Naive thymus-derived CD4-positive, alpha-beta T cell (primary cell): ENCODE measurements at regions not wholly inside any gene's neighbourhood (a gene's known extent, or its start where the extent isn't known, plus 50 kb on each side); places are given as distances from the start of the nearest gene placed in this dataset.
A peak's percentile ranks its signal among the peaks of the same experiment; 100 is the strongest.
"Not testable (repeated sequence)": the region's sequence is repeated elsewhere in the genome, so short reads cannot be mapped to it uniquely, and the experiment has no call there.

Experiments used
- ATAC-seq: fragments of 150-1000 bp; cut with Tn5 transposase; 2 replicates; pipeline ENCODE4 v1.10.0; 2021; ENCODE audit warnings: mild to moderate bottlenecking, moderate library complexity
- CTCF ChIA-PET: fragments of 350-600 bp; sonication (Branson Sonifier 250); formaldehyde crosslinking; loops from one replicate; lab custom pipeline; 2021; ENCODE audit warnings: antibody characterized with exemption; lab: Charles Lee
- POLR2A ChIA-PET: fragments of 350-600 bp; sonication (Branson Sonifier 250); formaldehyde crosslinking; loops from one replicate; lab custom pipeline; 2021; ENCODE audit warnings: antibody characterized with exemption, inconsistent platforms; lab: Charles Lee
- DNase-seq, 9 donors: peaks; one replicate each; pipeline versions ENCODE4 v3.0.0 to v3.0.0-alpha.2; 2020 to 2022; ENCODE audit warnings: mixed read lengths in 1 of 9
- H3K27ac ChIP-seq: one replicate; pipeline ENCODE4 v1.7.0; 2013; ENCODE audit warnings: mild to moderate bottlenecking, low read depth, low read length, moderate library complexity
- H3K27me3 ChIP-seq, 2 donors: one replicate each; pipeline ENCODE4 v1.7.0; 2013; ENCODE audit warnings: low read length in 2 of 2, mild to moderate bottlenecking in 2 of 2, moderate library complexity in 2 of 2; ENCODE audit not compliant: control insufficient read depth in 2 of 2, insufficient read depth in 2 of 2
- H3K36me3 ChIP-seq, 3 experiments: 1 replicate in 2 of 3; 2 replicates in 1 of 3; pipeline ENCODE4 v1.7.0; 2013; ENCODE audit warnings: low read length in 3 of 3, mild to moderate bottlenecking in 3 of 3, moderate library complexity in 1 of 3; ENCODE audit not compliant: insufficient read depth in 3 of 3, control insufficient read depth in 2 of 3
- H3K4me1 ChIP-seq, 2 donors: one replicate each; pipeline ENCODE4 v1.7.0; 2013; ENCODE audit warnings: low read length in 2 of 2, mild to moderate bottlenecking in 2 of 2, moderate library complexity in 1 of 2; ENCODE audit not compliant: control insufficient read depth in 2 of 2, insufficient read depth in 2 of 2
- H3K4me3 ChIP-seq: 2 replicates; pipeline ENCODE4 v1.7.0; 2013; ENCODE audit warnings: mild to moderate bottlenecking, low read length
- H3K9me3 ChIP-seq, 3 experiments: 1 replicate in 2 of 3; 2 replicates in 1 of 3; pipeline ENCODE4 v1.7.0; 2013; ENCODE audit warnings: low read length in 3 of 3; ENCODE audit not compliant: control insufficient read depth in 2 of 3
- H3K27ac Mint-ChIP-seq, 9 donors: one replicate each; pipeline ENCODE4 v1.8.0; 2020 to 2022; ENCODE audit warnings: mixed read lengths in 9 of 9, mild to moderate bottlenecking in 8 of 9, moderate library complexity in 5 of 9, inconsistent platforms in 2 of 9
- H3K27me3 Mint-ChIP-seq, 5 donors: one replicate each; pipeline ENCODE4 v1.8.0; 2021 to 2022; ENCODE audit warnings: mixed read lengths in 5 of 5, mild to moderate bottlenecking in 1 of 5
- H3K36me3 Mint-ChIP-seq, 5 donors: one replicate each; pipeline ENCODE4 v1.8.0; 2020 to 2022; ENCODE audit warnings: mixed read lengths in 5 of 5, mild to moderate bottlenecking in 3 of 5, inconsistent platforms in 1 of 5
- H3K4me1 Mint-ChIP-seq, 7 donors: one replicate each; pipeline ENCODE4 v1.8.0; 2020 to 2022; ENCODE audit warnings: mixed read lengths in 7 of 7, mild to moderate bottlenecking in 3 of 7, inconsistent platforms in 1 of 7
- H3K4me3 Mint-ChIP-seq, 10 donors: one replicate each; pipeline ENCODE4 v1.8.0; 2020 to 2022; ENCODE audit warnings: mild to moderate bottlenecking in 10 of 10, mixed read lengths in 10 of 10, moderate library complexity in 6 of 10, inconsistent platforms in 2 of 10
- H3K9me3 Mint-ChIP-seq, 11 donors: one replicate each; pipeline ENCODE4 v1.8.0; 2020 to 2022; ENCODE audit warnings: mixed read lengths in 11 of 11, mild to moderate bottlenecking in 4 of 11, inconsistent platforms in 1 of 11, moderate library complexity in 1 of 11
- intact Hi-C, 2 donors: fragments of 100-400 bp; cut with micrococcal nuclease; formaldehyde crosslinking; loops; one replicate each; pipeline ENCODE4 v1.15.1; 2023

DNA sequence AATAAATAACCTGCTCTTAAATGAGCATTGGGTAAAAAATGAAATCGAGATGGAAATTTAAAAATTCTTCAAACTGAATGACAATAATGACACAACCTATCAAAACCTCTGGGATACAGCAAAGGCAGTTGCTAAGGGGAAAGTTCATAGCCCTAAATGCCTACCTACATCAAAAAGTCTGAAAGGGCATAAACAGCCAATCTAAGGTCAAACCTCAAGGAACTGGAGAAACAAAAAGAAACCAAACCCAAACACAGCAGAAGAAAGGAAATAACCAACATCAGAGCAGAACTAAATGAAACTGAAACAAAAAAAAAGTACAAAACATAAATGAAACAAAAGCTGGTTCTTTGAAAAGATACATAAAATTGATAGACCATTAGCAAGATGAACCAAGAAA, 119.7 kb downstream of the RSL24D1 start:
- H3K4me3 Mint-ChIP-seq, result peak overlapping the region in 8 of 10 donors; percentile 26 to 73 (median 58)
- H3K9me3 ChIP-seq, H3K27ac ChIP-seq, H3K4me3 ChIP-seq, ATAC-seq, H3K27me3 ChIP-seq, H3K36me3 ChIP-seq, POLR2A ChIA-PET, H3K27me3 Mint-ChIP-seq, CTCF ChIA-PET: not testable (repeated sequence)
- H3K4me1 Mint-ChIP-seq, result peaks cover 3 to 31% (median 21%) of the 10 kb centered on the region in 7 donors
- peak overlapping the region in 8 of 9 donors; percentile 23 to 85 (median 66) for H3K27ac Mint-ChIP-seq
- intact Hi-C loops, result loop anchor here in 1 of 2 donors (1.0 kb wide), 1 partner anchor 119 kb away; the partner anchor contains the start of gene RSL24D1
- DNase-seq, result peak in 6 of 9 donors; percentile 4 to 50 (median 22)
- peaks cover 0 to 13% of the 10 kb centered on the region in 2 donors for H3K4me1 ChIP-seq
- peaks cover 6 to 25% (median 15%) of the 10 kb centered on the region in 11 donors for H3K9me3 Mint-ChIP-seq
- H3K36me3 Mint-ChIP-seq, result peaks cover 0 to 21% (median 7%) of the 10 kb centered on the region in 5 donors

DNA sequence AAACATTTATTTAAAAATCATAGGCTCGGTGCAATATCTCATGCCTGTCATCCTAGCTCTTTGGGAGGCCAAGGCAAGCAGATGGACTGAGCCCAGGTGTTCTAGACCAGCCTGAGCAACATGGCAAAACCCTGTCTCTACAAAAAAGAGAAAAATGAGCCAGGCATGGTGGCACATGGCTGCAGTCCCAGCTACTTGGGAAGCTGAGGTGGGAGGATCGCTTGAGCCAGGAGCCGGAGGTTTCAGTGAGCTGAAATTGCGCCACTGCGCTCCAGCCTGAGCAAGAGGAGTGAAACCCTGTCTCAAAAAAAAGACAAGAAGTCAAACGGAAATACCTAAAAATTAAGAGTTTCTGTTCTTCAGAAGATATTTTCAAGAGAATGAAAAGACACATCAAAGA, 122.3 kb downstream of the RSL24D1 start:
- Histone ChIP-seq H3K4me1 (peaks cover 0 to 13% of the 10 kb centered on the region in 2 donors), H3K27me3 (no peaks in the 10 kb centered on the region), H3K27ac (no peak overlapping the region), H3K36me3 (no peaks in the 10 kb centered on the region), H3K9me3 (no peaks in the 10 kb centered on the region), H3K4me3 (no peak overlapping the region)
- no peak overlapping the region for H3K4me3 Mint-ChIP-seq
- ChIA-PET CTCF (interaction anchor here (0.6 kb wide), 1 partner anchor 49 kb away, joined by 3 read pairs; no protein-coding TSS in a partner anchor), POLR2A (interaction anchor here (0.7 kb wide), 1 partner anchor 385 kb away, joined by 4 read pairs; no protein-coding TSS in a partner anchor)
- H3K27ac Mint-ChIP-seq, result no peak overlapping the region
- peaks cover 6 to 25% (median 15%) of the 10 kb centered on the region in 11 donors for H3K9me3 Mint-ChIP-seq
- intact Hi-C loops, result no loop called here
- H3K4me1 Mint-ChIP-seq, result peaks cover 3 to 31% (median 21%) of the 10 kb centered on the region in 7 donors
- peaks cover 0 to 21% (median 7%) of the 10 kb centered on the region in 5 donors for H3K36me3 Mint-ChIP-seq
- ATAC-seq (no peak), DNase-seq (no peak)
- peaks cover 0 to 3% (median 0%) of the 10 kb centered on the region in 5 donors for H3K27me3 Mint-ChIP-seq

GRCh38 chr15:55063970-55064369, 132.8 kb downstream of the RSL24D1 start:
- H3K4me3 ChIP-seq, H3K27ac Mint-ChIP-seq, CTCF ChIA-PET, H3K27ac ChIP-seq, DNase-seq, H3K27me3 ChIP-seq, ATAC-seq, H3K4me1 Mint-ChIP-seq, POLR2A ChIA-PET, intact Hi-C loops, H3K4me3 Mint-ChIP-seq, H3K4me1 ChIP-seq, H3K9me3 ChIP-seq, H3K36me3 ChIP-seq: not testable (repeated sequence)
- Mint-ChIP-seq H3K9me3 (peaks cover 0 to 22% (median 15%) of the 10 kb centered on the region in 11 donors), H3K27me3 (peaks cover 0 to 18% (median 9%) of the 10 kb centered on the region in 5 donors), H3K36me3 (peaks cover 0 to 11% (median 0%) of the 10 kb centered on the region in 5 donors)

- H3K27ac ChIP-seq, result no peak overlapping the region
- H3K4me3 ChIP-seq, result no peak overlapping the region
- ATAC-seq (no peak), DNase-seq (no peak)
- H3K4me3 Mint-ChIP-seq, result no peak overlapping the region
- no peaks in the 10 kb centered on the region for H3K9me3 ChIP-seq
- H3K36me3 ChIP-seq, result no peaks in the 10 kb centered on the region
- H3K36me3 Mint-ChIP-seq, result peaks cover 0 to 11% (median 0%) of the 10 kb centered on the region in 5 donors
- intact Hi-C loops, result no loop called here
- H3K9me3 Mint-ChIP-seq, result peaks cover 0 to 22% (median 15%) of the 10 kb centered on the region in 11 donors
- no peaks in the 10 kb centered on the region for H3K4me1 Mint-ChIP-seq
- POLR2A ChIA-PET, result no interaction called here
- CTCF ChIA-PET, result no interaction called here
- no peaks in the 10 kb centered on the region for H3K27me3 ChIP-seq
- no peaks in the 10 kb centered on the region for H3K4me1 ChIP-seq
- peaks cover 0 to 37% (median 19%) of the 10 kb centered on the region in 5 donors for H3K27me3 Mint-ChIP-seq
- no peak overlapping the region for H3K27ac Mint-ChIP-seq
Measured at GRCh38 chr15:55060836-55061235, 135.9 kb downstream of the RSL24D1 start.

GRCh38 chr15:55056500-55056899, 140.2 kb downstream of the RSL24D1 start:
- Mint-ChIP-seq H3K9me3 (peaks cover 0 to 5% (median 0%) of the 10 kb centered on the region in 11 donors), H3K36me3 (no peaks in the 10 kb centered on the region), H3K4me3 (no peak overlapping the region), H3K4me1 (no peaks in the 10 kb centered on the region), H3K27ac (no peak overlapping the region), H3K27me3 (peaks cover 3 to 30% (median 13%) of the 10 kb centered on the region in 5 donors)
- DNase-seq, result no peak
- H3K4me1 ChIP-seq, result no peaks in the 10 kb centered on the region
- intact Hi-C loops, result no loop called here
- H3K36me3 ChIP-seq, result no peaks in the 10 kb centered on the region
- ChIA-PET CTCF (no interaction called here), POLR2A (no interaction called here)
- no peaks in the 10 kb centered on the region for H3K9me3 ChIP-seq
- H3K27ac ChIP-seq, result no peak overlapping the region
- ATAC-seq, result no peak
- H3K27me3 ChIP-seq, result no peaks in the 10 kb centered on the region
- no peak overlapping the region for H3K4me3 ChIP-seq

- no peaks in the 10 kb centered on the region for H3K9me3 ChIP-seq
- H3K4me3 Mint-ChIP-seq, result no peak overlapping the region
- no peaks in the 10 kb centered on the region for H3K36me3 Mint-ChIP-seq
- ATAC-seq (no peak), DNase-seq (no peak)
- H3K4me1 Mint-ChIP-seq, result no peaks in the 10 kb centered on the region
- H3K4me3 ChIP-seq, result no peak overlapping the region
- CTCF ChIA-PET, result no interaction called here
- H3K27ac ChIP-seq, result no peak overlapping the region
- H3K36me3 ChIP-seq, result no peaks in the 10 kb centered on the region
- no peaks in the 10 kb centered on the region for H3K4me1 ChIP-seq
- peaks cover 0 to 2% (median 0%) of the 10 kb centered on the region in 11 donors for H3K9me3 Mint-ChIP-seq
- H3K27ac Mint-ChIP-seq, result no peak overlapping the region
- intact Hi-C loops, result no loop called here
- POLR2A ChIA-PET, result no interaction called here
- H3K27me3 Mint-ChIP-seq, result peaks cover 4 to 25% (median 18%) of the 10 kb centered on the region in 5 donors
- H3K27me3 ChIP-seq, result no peaks in the 10 kb centered on the region
Measured at GRCh38 chr15:55044162-55044561, 152.6 kb downstream of the RSL24D1 start.

DNA sequence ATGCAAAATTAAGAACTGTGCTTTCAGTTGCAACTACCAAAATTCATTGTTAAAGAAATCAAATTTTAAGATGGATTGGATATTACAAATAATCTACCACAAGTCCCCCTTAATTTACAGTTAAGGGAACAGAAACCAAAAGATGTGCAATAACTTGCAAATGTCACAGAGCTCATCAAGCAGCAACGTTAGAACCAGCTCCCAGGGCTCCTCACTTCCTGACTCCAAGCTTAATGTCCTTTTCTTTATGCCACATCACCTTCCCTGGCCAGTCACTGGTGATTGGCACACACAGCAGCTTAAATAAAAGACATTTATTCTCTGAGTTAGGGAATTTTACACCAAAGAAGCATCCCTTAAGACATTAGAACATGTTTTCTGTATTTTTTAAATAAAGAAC, 159.7 kb downstream of the RSL24D1 start:
- Histone ChIP-seq H3K4me3 (no peak overlapping the region), H3K27me3 (no peaks in the 10 kb centered on the region), H3K36me3 (no peaks in the 10 kb centered on the region), H3K27ac (no peak overlapping the region), H3K4me1 (no peaks in the 10 kb centered on the region), H3K9me3 (no peaks in the 10 kb centered on the region)
- intact Hi-C loops, result no loop called here
- Mint-ChIP-seq H3K4me1 (no peaks in the 10 kb centered on the region), H3K9me3 (peaks cover 0 to 2% (median 0%) of the 10 kb centered on the region in 11 donors), H3K27me3 (peaks cover 3 to 9% (median 4%) of the 10 kb centered on the region in 5 donors), H3K4me3 (no peak overlapping the region), H3K36me3 (no peaks in the 10 kb centered on the region), H3K27ac (no peak overlapping the region)
- POLR2A ChIA-PET, result no interaction called here
- no peak for DNase-seq
- no peak for ATAC-seq
- CTCF ChIA-PET, result no interaction called here
